ENCODE measurements at regions not wholly inside any gene's neighbourhood (a gene's known extent, or its start where the extent isn't known, plus 50 kb on each side); places are given as distances from the start of the nearest gene placed in this dataset.
"Not testable (repeated sequence)": the region's sequence is repeated elsewhere in the genome, so short reads cannot be mapped to it uniquely, and the experiment has no call there.

GRCh38 chr6:56741472-56741871, 98.8 kb upstream of the DST start:
- DNase-seq = no peak

GRCh38 chr6:56739836-56740815, 97.4 kb upstream of the DST start:
- no peak for DNase-seq

GRCh38 chr6:56736804-56737203, 94.1 kb upstream of the DST start:
- DNase-seq = no peak

- no peak for DNase-seq
Measured at GRCh38 chr6:56734335-56734734, 91.6 kb upstream of the DST start.

- DNase-seq = no peak
Measured at GRCh38 chr6:56733211-56733697, 90.6 kb upstream of the DST start.

- DNase-seq = no peak
Measured at GRCh38 chr6:56732517-56732916, 89.8 kb upstream of the DST start.

GRCh38 chr6:56730663-56731529, 88.2 kb upstream of the DST start:
- DNase-seq = no peak

- no peak for DNase-seq
Measured at GRCh38 chr6:56729719-56730118, 87.0 kb upstream of the DST start.

- not testable (repeated sequence) for DNase-seq
Measured at GRCh38 chr6:56729166-56729565, 86.5 kb upstream of the DST start.

GRCh38 chr6:56727097-56727850, 84.6 kb upstream of the DST start:
- no peak for DNase-seq

- no peak for DNase-seq
Measured at GRCh38 chr6:56725254-56725653, 82.6 kb upstream of the DST start.

- DNase-seq = no peak
Measured at GRCh38 chr6:56724455-56724854, 81.8 kb upstream of the DST start.

GRCh38 chr6:56720882-56721281, 78.2 kb upstream of the DST start:
- DNase-seq = no peak

- DNase-seq = not testable (repeated sequence)
Measured at GRCh38 chr6:56720202-56720601, 77.5 kb upstream of the DST start.

GRCh38 chr6:56719315-56720058, 76.8 kb upstream of the DST start:
- DNase-seq = not testable (repeated sequence)

- DNase-seq = no peak
Measured at GRCh38 chr6:56718236-56718635, 75.5 kb upstream of the DST start.

- no peak for DNase-seq
Measured at GRCh38 chr6:56716229-56716628, 73.5 kb upstream of the DST start.

- no peak for DNase-seq
Measured at GRCh38 chr6:56715741-56716140, 73.1 kb upstream of the DST start.

- DNase-seq = no peak
Measured at GRCh38 chr6:56714982-56715456, 72.3 kb upstream of the DST start.

- no peak for DNase-seq
Measured at GRCh38 chr6:56714273-56714672, 71.6 kb upstream of the DST start.

GRCh38 chr6:56713254-56713672, 70.6 kb upstream of the DST start:
- DNase-seq = no peak

- DNase-seq = no peak
Measured at GRCh38 chr6:56710967-56711366, 68.3 kb upstream of the DST start.
